KOPT-K1 (cell line): ENCODE measurements at regions not wholly inside any gene's neighbourhood (a gene's known extent, or its start where the extent isn't known, plus 50 kb on each side); places are given as distances from the start of the nearest gene placed in this dataset.
"Not testable (repeated sequence)": the region's sequence is repeated elsewhere in the genome, so short reads cannot be mapped to it uniquely, and the experiment has no call there.

Experiments used
- H3K27ac ChIP-seq: fragments of 200-600 bp; sonication (generic); 2 replicates; pipeline ENCODE4 v1.5.1; 2016; ENCODE audit warnings: antibody characterized with exemption, mild to moderate bottlenecking, low read depth, low read length; ENCODE audit not compliant: poor library complexity, severe bottlenecking
- H3K36me3 ChIP-seq: fragments of 200-600 bp; sonication (generic); 2 replicates; pipeline ENCODE4 v1.5.1; 2017; ENCODE audit warnings: antibody characterized with exemption, mild to moderate bottlenecking, low read length, moderate library complexity; ENCODE audit not compliant: insufficient read depth
- H3K9me3 ChIP-seq: fragments of 200-600 bp; sonication (generic); 2 replicates; pipeline ENCODE4 v1.5.1; 2017; ENCODE audit warnings: antibody characterized with exemption, low read length, mild to moderate bottlenecking; ENCODE audit not compliant: insufficient read depth, poor library complexity, severe bottlenecking

- H3K27ac ChIP-seq = no peak overlapping the region
- H3K36me3 ChIP-seq = no peaks in the 10 kb centered on the region
- no peaks in the 10 kb centered on the region for H3K9me3 ChIP-seq
These were observed 58.3 kb upstream of the DHRSX start for GRCh38 chrX:2559124-2559523.

GRCh38 chrX:2554891-2555290 lies 54.1 kb upstream of the DHRSX start:
- no peak overlapping the region for H3K27ac ChIP-seq
- H3K36me3 ChIP-seq = no peaks in the 10 kb centered on the region
- no peaks in the 10 kb centered on the region for H3K9me3 ChIP-seq

- not testable (repeated sequence) for H3K9me3 ChIP-seq, H3K36me3 ChIP-seq, H3K27ac ChIP-seq
These were observed 53.3 kb upstream of the DHRSX start for GRCh38 chrX:2554066-2554465.

GRCh38 chrX:2552621-2553201 lies 51.9 kb upstream of the DHRSX start:
- H3K27ac ChIP-seq = no peak overlapping the region
- H3K36me3 ChIP-seq = no peaks in the 10 kb centered on the region
- H3K9me3 ChIP-seq = no peaks in the 10 kb centered on the region

GRCh38 chrX:2550328-2551020 lies 49.7 kb upstream of the DHRSX start:
- no peaks in the 10 kb centered on the region for H3K9me3 ChIP-seq

More at GRCh38 chrX:2550328-2551020, 49.7 kb upstream of the DHRSX start:
- Histone ChIP-seq H3K36me3 (no peaks in the 10 kb centered on the region), H3K27ac (no peak overlapping the region)
